H1 (cell line): ENCODE measurements at regions not wholly inside any gene's neighbourhood (a gene's known extent, or its start where the extent isn't known, plus 50 kb on each side); places are given as distances from the start of the nearest gene placed in this dataset.

Experiments
- CHD1 ChIP-seq: IDR thresholded peaks from 2 replicates; pipeline ENCODE4 v1.6.1; 2012; ENCODE audit warnings: low read depth, low read length, improper control_type of control experiment
- HDAC6 ChIP-seq: IDR thresholded peaks from one replicate; pipeline ENCODE4 v1.7.1; 2012; ENCODE audit warnings: low read depth, mild to moderate bottlenecking, inconsistent platforms, low read length, moderate library complexity
- JUND ChIP-seq: IDR thresholded peaks from 2 replicates; pipeline ENCODE4 v1.6.1; 2011; ENCODE audit warnings: mild to moderate bottlenecking, improper control_type of control experiment, low read length
- TEAD4 ChIP-seq: IDR thresholded peaks from 2 replicates; pipeline ENCODE4 v1.6.1; 2012; ENCODE audit warnings: low read depth, low read length, inconsistent platforms, mixed read lengths

- TF ChIP-seq JUND (no peak), TEAD4 (no peak), HDAC6 (no peak), CHD1 (no peak)
Measured at GRCh38 chr2:129229196-129229595, 750.3 kb upstream of the RAB6C start (continued).
